Right forelimb (tissue), 1 donor: ENCODE measurements at regions not wholly inside any gene's neighbourhood (a gene's known extent, or its start where the extent isn't known, plus 50 kb on each side); places are given as distances from the start of the nearest gene placed in this dataset.
A peak's percentile ranks its signal among the peaks of the same experiment; 100 is the strongest.

Experiments
- DNase-seq: peaks from one replicate; pipeline ENCODE4 v3.0.0-alpha.2; 2018

- DNase-seq: no peak
Measured at GRCh38 chr16:50992350-50993032, 158.6 kb downstream of the SALL1 start.

GRCh38 chr16:50991436-50991835 is 159.6 kb downstream of the SALL1 start:
- no peak for DNase-seq

- no peak for DNase-seq
Measured at GRCh38 chr16:50991006-50991405, 160.1 kb downstream of the SALL1 start.

- DNase-seq: no peak
Measured at GRCh38 chr16:50989047-50989446, 162.0 kb downstream of the SALL1 start.

- no peak for DNase-seq
Measured at GRCh38 chr16:50988441-50988840, 162.6 kb downstream of the SALL1 start.

- DNase-seq: peak; percentile 12
Measured at GRCh38 chr16:50986453-50986852, 164.6 kb downstream of the SALL1 start.

- DNase-seq: peak; percentile 21
Measured at GRCh38 chr16:50985733-50986132, 165.3 kb downstream of the SALL1 start.

- DNase-seq: no peak
Measured at GRCh38 chr16:50984688-50985087, 166.4 kb downstream of the SALL1 start.

GRCh38 chr16:50982808-50983207 is 168.3 kb downstream of the SALL1 start:
- DNase-seq: no peak

GRCh38 chr16:50981951-50982350 is 169.1 kb downstream of the SALL1 start:
- DNase-seq: no peak

GRCh38 chr16:50980666-50981065 is 170.4 kb downstream of the SALL1 start:
- no peak for DNase-seq

GRCh38 chr16:50979806-50980620 is 171.1 kb downstream of the SALL1 start:
- DNase-seq: peak; percentile 13

- peak; percentile 17 for DNase-seq
Measured at GRCh38 chr16:50977138-50977537, 173.9 kb downstream of the SALL1 start.

GRCh38 chr16:50974438-50975036 is 176.5 kb downstream of the SALL1 start:
- peak; percentile 36 for DNase-seq

GRCh38 chr16:50972876-50973275 is 178.2 kb downstream of the SALL1 start:
- DNase-seq: no peak

GRCh38 chr16:50970281-50970680 is 180.8 kb downstream of the SALL1 start:
- no peak for DNase-seq

GRCh38 chr16:50967827-50968612 is 183.1 kb downstream of the SALL1 start:
- DNase-seq: no peak

GRCh38 chr16:50964491-50964890 is 186.6 kb downstream of the SALL1 start:
- no peak for DNase-seq

GRCh38 chr16:50961952-50962351 is 189.1 kb downstream of the SALL1 start:
- DNase-seq: no peak

- DNase-seq: peak; percentile 36
Measured at GRCh38 chr16:50960517-50961202, 190.4 kb downstream of the SALL1 start.

- DNase-seq: no peak
Measured at GRCh38 chr16:50957056-50957455, 194.0 kb downstream of the SALL1 start.

- DNase-seq: no peak
Measured at GRCh38 chr16:50956637-50957036, 194.4 kb downstream of the SALL1 start.
